Activated naive CD8-positive, alpha-beta T cell (primary cell): ENCODE measurements at regions not wholly inside any gene's neighbourhood (a gene's known extent, or its start where the extent isn't known, plus 50 kb on each side); places are given as distances from the start of the nearest gene placed in this dataset.
A peak's percentile ranks its signal among the peaks of the same experiment; 100 is the strongest.

Experiments
- H3K27ac Mint-ChIP-seq: one replicate; pipeline ENCODE4 v1.8.0; 2021; ENCODE audit warnings: mixed read lengths
- H3K27me3 Mint-ChIP-seq: one replicate; pipeline ENCODE4 v1.8.0; 2021; ENCODE audit warnings: mixed read lengths
- H3K36me3 Mint-ChIP-seq: one replicate; pipeline ENCODE4 v1.8.0; 2021; ENCODE audit warnings: mixed read lengths
- H3K4me1 Mint-ChIP-seq: one replicate; pipeline ENCODE4 v1.8.0; 2021; ENCODE audit warnings: low read depth, mixed read lengths
- H3K4me3 Mint-ChIP-seq: one replicate; pipeline ENCODE4 v1.8.0; 2021; ENCODE audit warnings: mild to moderate bottlenecking, mixed read lengths
- H3K9me3 Mint-ChIP-seq: one replicate; pipeline ENCODE4 v1.8.0; 2021; ENCODE audit warnings: low read depth, mixed read lengths

- H3K27me3 Mint-ChIP-seq: peaks cover 5% of the 10 kb centered on the region
- H3K36me3 Mint-ChIP-seq: no peaks in the 10 kb centered on the region
- no peaks in the 10 kb centered on the region for H3K9me3 Mint-ChIP-seq
- no peak overlapping the region for H3K27ac Mint-ChIP-seq
- no peak overlapping the region for H3K4me3 Mint-ChIP-seq
- peaks cover 2% of the 10 kb centered on the region for H3K4me1 Mint-ChIP-seq
These were observed 86.1 kb upstream of the ZBED5 start for GRCh38 chr11:10943968-10944367.

GRCh38 chr11:10942620-10943019 is 84.8 kb upstream of the ZBED5 start:
- no peaks in the 10 kb centered on the region for H3K9me3 Mint-ChIP-seq
- no peak overlapping the region for H3K4me3 Mint-ChIP-seq
- no peaks in the 10 kb centered on the region for H3K36me3 Mint-ChIP-seq
- no peak overlapping the region for H3K27ac Mint-ChIP-seq
- H3K27me3 Mint-ChIP-seq: peaks cover 1% of the 10 kb centered on the region
- peaks cover 2% of the 10 kb centered on the region for H3K4me1 Mint-ChIP-seq

- Mint-ChIP-seq H3K4me3 (no peak overlapping the region), H3K27me3 (peaks cover 1% of the 10 kb centered on the region), H3K9me3 (no peaks in the 10 kb centered on the region), H3K27ac (no peak overlapping the region), H3K4me1 (peaks cover 2% of the 10 kb centered on the region), H3K36me3 (no peaks in the 10 kb centered on the region)
These were observed 84.0 kb upstream of the ZBED5 start for GRCh38 chr11:10941871-10942270.

- Mint-ChIP-seq H3K4me3 (no peak overlapping the region), H3K27ac (no peak overlapping the region), H3K4me1 (peaks cover 2% of the 10 kb centered on the region)
These were observed 83.6 kb upstream of the ZBED5 start for GRCh38 chr11:10941414-10941813.

GRCh38 chr11:10938650-10939387 is 81.0 kb upstream of the ZBED5 start:
- Mint-ChIP-seq H3K27me3 (peaks cover 2% of the 10 kb centered on the region), H3K36me3 (no peaks in the 10 kb centered on the region), H3K27ac (no peak overlapping the region), H3K4me1 (peaks cover 10% of the 10 kb centered on the region), H3K9me3 (no peaks in the 10 kb centered on the region), H3K4me3 (no peak overlapping the region)

More at GRCh38 chr11:10941414-10941813, 83.6 kb upstream of the ZBED5 start:
- Mint-ChIP-seq H3K36me3 (no peaks in the 10 kb centered on the region), H3K27me3 (peaks cover 1% of the 10 kb centered on the region), H3K9me3 (no peaks in the 10 kb centered on the region)

- Mint-ChIP-seq H3K4me1 (peaks cover 16% of the 10 kb centered on the region), H3K27me3 (peaks cover 6% of the 10 kb centered on the region), H3K4me3 (no peak overlapping the region), H3K36me3 (no peaks in the 10 kb centered on the region), H3K9me3 (no peaks in the 10 kb centered on the region), H3K27ac (no peak overlapping the region)
These were observed 80.4 kb upstream of the ZBED5 start for GRCh38 chr11:10938231-10938630.

GRCh38 chr11:10937385-10937771 is 79.5 kb upstream of the ZBED5 start:
- Mint-ChIP-seq H3K27me3 (peaks cover 6% of the 10 kb centered on the region), H3K27ac (no peak overlapping the region)

GRCh38 chr11:10936626-10937384 is 79.0 kb upstream of the ZBED5 start:
- peaks cover 6% of the 10 kb centered on the region for H3K27me3 Mint-ChIP-seq
- H3K36me3 Mint-ChIP-seq: no peaks in the 10 kb centered on the region
- H3K9me3 Mint-ChIP-seq: no peaks in the 10 kb centered on the region
- H3K27ac Mint-ChIP-seq: no peak overlapping the region
- H3K4me1 Mint-ChIP-seq: peaks cover 14% of the 10 kb centered on the region
- no peak overlapping the region for H3K4me3 Mint-ChIP-seq

More at GRCh38 chr11:10937385-10937771, 79.5 kb upstream of the ZBED5 start:
- Mint-ChIP-seq H3K36me3 (no peaks in the 10 kb centered on the region), H3K4me3 (no peak overlapping the region), H3K4me1 (peaks cover 14% of the 10 kb centered on the region), H3K9me3 (no peaks in the 10 kb centered on the region)

- H3K9me3 Mint-ChIP-seq: no peaks in the 10 kb centered on the region
- H3K4me3 Mint-ChIP-seq: peak overlapping the region; percentile 91
- no peaks in the 10 kb centered on the region for H3K36me3 Mint-ChIP-seq
- H3K27ac Mint-ChIP-seq: no peak overlapping the region
- H3K4me1 Mint-ChIP-seq: peaks cover 21% of the 10 kb centered on the region
- H3K27me3 Mint-ChIP-seq: peaks cover 13% of the 10 kb centered on the region
These were observed 77.2 kb upstream of the ZBED5 start for GRCh38 chr11:10935015-10935559.

GRCh38 chr11:10934293-10934860 is 76.5 kb upstream of the ZBED5 start:
- H3K9me3 Mint-ChIP-seq: no peaks in the 10 kb centered on the region
- H3K27ac Mint-ChIP-seq: no peak overlapping the region
- H3K27me3 Mint-ChIP-seq: peaks cover 14% of the 10 kb centered on the region
- no peaks in the 10 kb centered on the region for H3K36me3 Mint-ChIP-seq
- H3K4me3 Mint-ChIP-seq: peak overlapping the region; percentile 91
- peaks cover 21% of the 10 kb centered on the region for H3K4me1 Mint-ChIP-seq

- Mint-ChIP-seq H3K27me3 (peaks cover 16% of the 10 kb centered on the region), H3K9me3 (no peaks in the 10 kb centered on the region), H3K27ac (no peak overlapping the region), H3K4me3 (peak overlapping the region; percentile 91), H3K4me1 (peaks cover 21% of the 10 kb centered on the region), H3K36me3 (no peaks in the 10 kb centered on the region)
These were observed 75.8 kb upstream of the ZBED5 start for GRCh38 chr11:10933455-10934292.

- H3K4me3 Mint-ChIP-seq: peak overlapping the region; percentile 91
- H3K9me3 Mint-ChIP-seq: no peaks in the 10 kb centered on the region
- H3K36me3 Mint-ChIP-seq: no peaks in the 10 kb centered on the region
- no peak overlapping the region for H3K27ac Mint-ChIP-seq
- peaks cover 21% of the 10 kb centered on the region for H3K4me1 Mint-ChIP-seq
- H3K27me3 Mint-ChIP-seq: peaks cover 18% of the 10 kb centered on the region
These were observed 75.1 kb upstream of the ZBED5 start for GRCh38 chr11:10932976-10933375.

- peaks cover 21% of the 10 kb centered on the region for H3K4me1 Mint-ChIP-seq
- H3K27ac Mint-ChIP-seq: no peak overlapping the region
- no peaks in the 10 kb centered on the region for H3K36me3 Mint-ChIP-seq
- H3K27me3 Mint-ChIP-seq: peaks cover 18% of the 10 kb centered on the region
- H3K9me3 Mint-ChIP-seq: no peaks in the 10 kb centered on the region
- peak overlapping the region; percentile 83 for H3K4me3 Mint-ChIP-seq
These were observed 74.2 kb upstream of the ZBED5 start for GRCh38 chr11:10931761-10932670.
